ENCODE measurements at regions not wholly inside any gene's neighbourhood (a gene's known extent, or its start where the extent isn't known, plus 50 kb on each side); places are given as distances from the start of the nearest gene placed in this dataset.
A peak's percentile ranks its signal among the peaks of the same experiment; 100 is the strongest.
"Not testable (repeated sequence)": the region's sequence is repeated elsewhere in the genome, so short reads cannot be mapped to it uniquely, and the experiment has no call there.

DNA sequence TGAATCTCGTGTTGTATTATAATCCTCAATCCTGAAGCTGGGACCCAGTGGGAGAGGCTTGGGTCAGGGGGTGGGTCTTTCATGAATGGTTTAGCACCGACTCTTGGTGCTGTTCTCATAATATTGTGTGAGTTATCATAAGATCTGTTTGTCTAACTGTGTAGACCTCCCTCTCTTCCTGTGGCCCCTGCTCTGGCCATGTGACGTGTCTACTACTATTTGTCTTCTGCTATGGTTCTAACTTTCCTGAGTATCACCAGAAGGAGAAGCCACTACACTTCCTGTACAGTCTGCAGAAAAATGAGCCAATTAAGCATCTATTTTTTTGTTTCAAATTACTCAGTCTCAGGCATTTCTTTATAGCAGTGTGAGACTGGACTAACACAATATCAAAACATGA lies 379.7 kb downstream of the TP53TG3F start:
- intact Hi-C loops (cut with DNase I); DNase-seq: not testable (repeated sequence)

DNA sequence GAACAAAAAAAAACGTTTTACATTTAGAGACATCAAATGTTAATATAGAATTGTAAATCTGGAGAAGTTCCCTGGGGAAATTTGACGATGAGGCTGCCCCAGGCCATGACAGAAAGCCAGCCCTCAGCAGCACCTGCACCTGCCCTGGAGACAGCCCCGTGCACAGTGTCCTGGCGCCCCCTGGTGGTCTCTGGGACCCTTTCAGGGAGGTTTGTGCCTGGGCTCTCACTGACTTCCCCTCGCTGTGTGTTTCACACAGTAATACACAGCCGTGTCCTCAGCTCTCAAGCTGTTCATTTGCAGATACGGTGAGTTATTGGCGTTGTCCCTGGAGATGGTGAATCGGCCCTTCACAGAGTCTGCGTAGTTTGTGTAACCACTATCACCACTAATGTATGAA lies 385.1 kb downstream of the TP53TG3F start:
- DNase-seq, result peak in 4 of 10 donors; percentile 4 to 43 (median 22)

More for the DNA sequence above, 385.1 kb downstream of the TP53TG3F start:
- intact Hi-C loops (cut with DNase I), result not testable (repeated sequence)
